COLO668 (cell line): ENCODE measurements at regions not wholly inside any gene's neighbourhood (a gene's known extent, or its start where the extent isn't known, plus 50 kb on each side); places are given as distances from the start of the nearest gene placed in this dataset.

Experiments used
- DNase-seq: peaks from one replicate; lab custom pipeline; 2025; ENCODE audit not compliant: unreplicated experiment; lab: John Stamatoyannopoulos, UW

DNA sequence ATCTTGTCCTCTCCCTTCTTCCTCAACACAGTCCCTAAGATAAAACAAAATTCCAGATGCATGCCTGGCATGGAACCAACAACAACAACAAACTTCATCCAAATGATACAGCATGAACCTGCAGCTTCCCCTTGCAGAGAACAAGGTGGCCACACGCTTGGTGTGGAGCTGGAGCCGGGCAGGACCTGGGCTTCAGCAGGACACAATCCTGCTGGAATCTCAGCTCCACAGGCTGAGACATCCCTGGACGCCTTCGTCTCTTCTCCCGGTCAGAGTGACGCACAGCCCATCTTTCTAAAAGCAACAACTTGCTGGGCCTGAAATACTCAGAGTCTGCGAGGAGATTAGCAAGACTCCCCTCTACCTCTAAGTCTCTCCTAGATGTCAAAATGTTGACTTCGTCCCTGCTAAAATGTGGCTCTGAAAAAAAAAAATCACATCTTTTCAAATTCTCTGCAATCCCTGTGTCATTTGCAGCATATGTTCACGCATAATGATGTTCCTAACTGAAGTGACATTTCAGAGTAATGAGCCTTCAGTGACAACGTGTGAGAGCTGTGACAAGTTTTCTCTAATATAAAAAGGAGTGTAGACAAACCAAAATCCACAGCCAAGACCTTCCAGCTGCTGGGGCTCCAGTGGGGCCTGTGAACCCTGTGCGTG, 1232.3 kb downstream of the TBC1D22A start:
- DNase-seq: no peak

DNA sequence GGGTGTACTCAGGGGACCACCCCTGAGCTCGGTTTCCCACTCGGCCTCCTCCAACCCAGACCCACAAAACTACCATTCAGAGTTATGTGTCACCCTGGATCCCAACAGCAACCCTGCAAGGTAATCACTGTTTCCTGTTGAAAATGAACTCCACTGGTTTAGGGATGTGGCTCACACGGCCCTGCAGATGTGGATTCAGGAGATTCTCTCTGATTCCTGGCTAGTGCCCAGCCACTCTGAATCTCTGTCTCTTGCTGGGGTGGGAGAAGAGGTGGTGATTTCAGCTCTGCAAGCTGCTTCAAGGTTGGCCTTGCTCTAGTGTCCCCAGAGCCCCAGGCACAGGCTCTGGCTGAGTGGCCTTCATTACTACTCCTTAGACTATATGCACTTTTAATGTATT, 1231.6 kb downstream of the TBC1D22A start:
- DNase-seq: no peak

GRCh38 chr22:47990481-47990880, 1228.0 kb downstream of the TBC1D22A start:
- no peak for DNase-seq

- no peak for DNase-seq
Observed at GRCh38 chr22:47987885-47988515, 1225.5 kb downstream of the TBC1D22A start.

DNA sequence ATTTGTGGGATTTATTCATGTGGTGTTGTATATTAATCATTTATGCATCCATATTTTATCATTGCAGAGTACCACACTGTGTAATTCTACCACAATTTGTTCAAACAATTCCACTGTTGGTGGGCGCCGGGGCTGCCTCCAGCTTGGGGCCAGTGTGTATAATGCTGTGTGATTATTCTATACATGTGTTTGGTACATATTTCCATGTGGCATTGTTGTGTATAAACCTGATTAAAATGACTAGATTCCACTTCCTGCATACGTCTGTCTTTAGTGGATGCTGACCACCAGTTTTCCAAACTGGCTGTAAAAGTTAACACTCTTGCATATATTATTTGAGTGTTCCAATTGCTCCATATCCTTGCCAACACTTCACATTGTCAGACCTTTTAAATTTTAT, 1213.8 kb downstream of the TBC1D22A start:
- no peak for DNase-seq

DNA sequence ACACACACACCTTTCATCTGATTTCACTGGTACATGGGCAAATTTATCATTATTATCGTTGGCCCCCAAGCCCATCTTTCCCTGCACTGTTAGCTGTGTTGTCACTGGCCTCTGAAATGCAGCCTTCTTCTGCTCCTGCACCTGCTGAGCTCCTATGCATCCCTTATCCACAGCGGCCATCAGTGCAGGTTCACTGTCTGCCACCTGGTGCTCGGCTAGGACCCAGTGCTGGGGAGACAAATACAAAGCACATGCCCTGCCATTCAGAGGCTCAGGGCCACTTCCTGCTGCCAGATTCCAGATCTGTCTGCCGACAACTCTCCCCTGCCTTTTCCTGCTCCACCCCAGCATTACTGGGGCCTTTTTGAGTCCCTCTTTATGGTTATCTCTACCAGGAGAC, 1205.4 kb downstream of the TBC1D22A start:
- DNase-seq: no peak

- no peak for DNase-seq
Observed at GRCh38 chr22:47966316-47966715, 1203.9 kb downstream of the TBC1D22A start.

DNA sequence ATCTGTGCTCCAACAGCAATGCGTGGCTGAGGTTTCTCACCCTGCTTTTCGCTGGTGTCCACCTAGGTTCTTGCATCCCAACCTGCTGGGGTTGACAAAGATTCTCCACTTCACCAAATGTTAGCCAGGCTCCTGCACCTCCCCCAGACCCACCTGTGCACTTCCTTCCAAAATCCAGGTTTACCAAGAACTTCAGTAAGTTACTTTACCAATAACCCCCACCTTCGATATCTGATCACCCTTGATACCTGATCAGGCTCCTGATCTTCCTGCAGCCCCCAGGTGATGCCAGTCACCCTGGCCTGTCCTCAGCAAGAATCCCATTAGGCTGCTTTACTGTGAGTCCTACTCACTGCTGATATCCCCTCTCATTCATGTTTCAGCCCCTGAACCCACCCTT, 1203.4 kb downstream of the TBC1D22A start:
- DNase-seq: no peak

GRCh38 chr22:47965066-47965465, 1202.6 kb downstream of the TBC1D22A start:
- DNase-seq: no peak

DNA sequence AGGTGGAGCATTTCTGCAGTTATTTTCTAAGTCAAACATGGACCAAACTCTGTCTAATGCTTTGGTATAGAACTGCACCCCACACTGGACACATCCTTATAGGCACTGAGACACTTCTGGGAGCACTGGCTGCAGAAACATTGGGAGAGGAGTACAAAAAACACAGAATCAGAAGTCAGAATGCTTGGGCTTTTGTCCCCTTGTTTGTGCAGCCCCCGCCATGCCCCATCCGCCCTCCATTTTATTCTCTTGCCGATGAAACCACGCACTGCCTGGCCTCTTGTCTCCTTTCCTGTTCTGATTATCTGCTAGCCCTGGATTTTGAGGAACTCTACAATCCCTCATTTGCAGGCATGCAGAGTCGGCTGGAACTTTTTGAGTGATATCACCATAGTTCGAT, 1201.2 kb downstream of the TBC1D22A start:
- no peak for DNase-seq

- no peak for DNase-seq
Observed at GRCh38 chr22:47957649-47958048, 1195.2 kb downstream of the TBC1D22A start.

- DNase-seq: no peak
Observed at GRCh38 chr22:47954107-47954506, 1191.7 kb downstream of the TBC1D22A start.

GRCh38 chr22:47944941-47945340, 1182.5 kb downstream of the TBC1D22A start:
- no peak for DNase-seq

GRCh38 chr22:47943729-47944700, 1181.6 kb downstream of the TBC1D22A start:
- DNase-seq: peak; percentile 65

DNA sequence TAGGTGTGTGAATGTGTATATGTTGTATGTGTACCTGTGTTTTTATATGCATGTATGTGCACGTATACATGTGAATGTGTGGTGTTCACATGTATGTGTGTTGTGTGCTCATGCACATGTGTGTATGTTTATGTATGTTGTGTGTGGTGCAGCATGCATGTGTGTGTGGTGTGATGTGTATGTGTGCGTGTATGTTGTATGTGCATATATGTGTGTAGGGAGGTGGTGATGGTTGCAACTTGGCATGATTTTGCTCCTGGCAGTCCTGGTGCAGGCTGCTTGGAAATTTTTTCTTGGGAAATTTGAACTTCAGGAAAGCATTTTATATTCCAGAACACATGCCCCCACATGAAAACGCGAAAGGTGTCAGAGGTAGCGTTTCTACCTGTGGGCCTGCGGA, 1177.8 kb downstream of the TBC1D22A start:
- DNase-seq: no peak

DNA sequence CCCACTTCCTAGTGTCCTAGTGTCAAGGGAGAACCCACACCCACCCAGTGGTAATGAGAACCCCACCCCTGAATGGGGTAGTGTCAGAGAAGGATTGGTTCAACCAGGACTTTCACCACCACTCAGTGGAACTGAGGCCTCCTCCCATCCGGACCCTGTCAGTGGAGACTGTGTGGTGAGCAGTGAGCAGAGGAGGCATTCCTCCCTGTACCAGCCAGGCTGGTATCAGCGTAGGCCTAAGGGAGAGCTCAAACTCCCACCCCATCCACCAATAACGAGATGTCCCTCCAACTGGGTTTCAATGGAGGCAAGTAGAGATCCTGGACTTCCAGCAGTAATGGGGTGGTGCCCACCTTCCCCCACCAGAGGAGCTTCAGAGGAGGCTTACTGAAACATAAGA, 1171.4 kb downstream of the TBC1D22A start:
- no peak for DNase-seq

DNA sequence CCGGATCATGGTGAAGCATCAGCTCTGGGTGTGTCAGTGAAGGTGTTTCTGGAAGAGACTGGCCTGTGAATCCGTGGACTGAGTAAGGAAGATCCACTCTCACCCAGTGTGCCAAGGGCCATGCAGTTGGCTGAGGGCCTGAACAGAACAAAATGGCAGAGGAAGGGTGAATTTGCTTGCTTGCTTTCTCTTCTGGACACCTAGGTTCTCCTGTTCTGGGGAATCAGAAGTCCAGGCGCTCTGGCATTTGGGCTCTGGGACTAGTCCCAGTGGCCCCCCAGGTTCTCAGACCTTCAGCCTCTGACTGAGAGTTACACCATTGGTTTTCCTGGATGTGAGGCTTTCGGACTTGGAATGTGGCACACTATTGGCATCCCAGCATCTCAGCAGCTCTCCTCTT, 1170.8 kb downstream of the TBC1D22A start:
- DNase-seq: no peak

DNA sequence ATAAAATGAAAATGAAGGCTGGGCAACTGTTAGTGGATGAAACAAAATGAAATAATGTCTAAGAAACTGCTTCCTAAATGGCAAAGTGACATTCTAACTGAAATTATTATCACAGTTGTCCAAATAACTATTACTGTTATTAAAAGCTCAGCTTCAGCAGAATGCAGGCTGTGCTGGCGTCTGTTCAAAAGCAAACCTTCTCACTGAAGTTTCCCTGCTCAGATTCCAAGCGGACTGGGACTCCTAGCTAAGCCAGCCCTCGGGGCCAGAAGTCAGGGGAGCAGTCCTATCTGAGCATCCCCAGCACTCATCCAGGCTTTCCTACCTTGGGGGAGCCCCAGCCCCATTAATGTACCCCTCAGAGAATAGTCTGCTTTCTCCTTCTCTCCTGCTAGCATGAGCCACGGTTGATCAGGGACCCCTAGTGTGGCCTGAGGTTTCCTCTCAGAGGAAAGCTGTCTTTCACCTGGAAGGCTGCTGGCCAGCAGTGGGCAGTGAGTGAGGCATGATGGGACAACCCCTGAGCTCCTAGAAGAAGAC, 1167.3 kb downstream of the TBC1D22A start:
- no peak for DNase-seq

- DNase-seq: no peak
Observed at GRCh38 chr22:47929073-47929472, 1166.6 kb downstream of the TBC1D22A start.

- DNase-seq: no peak
Observed at GRCh38 chr22:47928631-47929030, 1166.2 kb downstream of the TBC1D22A start.

- DNase-seq: no peak
Observed at GRCh38 chr22:47927648-47928210, 1165.3 kb downstream of the TBC1D22A start.
